GM18505 (cell line): ENCODE measurements at regions not wholly inside any gene's neighbourhood (a gene's known extent, or its start where the extent isn't known, plus 50 kb on each side); places are given as distances from the start of the nearest gene placed in this dataset.
"Not testable (repeated sequence)": the region's sequence is repeated elsewhere in the genome, so short reads cannot be mapped to it uniquely, and the experiment has no call there.

Source experiments
- ATAC-seq: cut with Tn5 transposase; IDR thresholded peaks from one replicate; pipeline ENCODE4 v1.9.1; 2021; ENCODE audit not compliant: unreplicated experiment
- POLR2A ChIP-seq: IDR thresholded peaks from 4 replicates; pipeline ENCODE4 v1.6.1; 2011; ENCODE audit warnings: borderline replicate concordance; ENCODE audit not compliant: insufficient read depth, insufficient read length; ENCODE audit errors: extremely low read depth

DNA sequence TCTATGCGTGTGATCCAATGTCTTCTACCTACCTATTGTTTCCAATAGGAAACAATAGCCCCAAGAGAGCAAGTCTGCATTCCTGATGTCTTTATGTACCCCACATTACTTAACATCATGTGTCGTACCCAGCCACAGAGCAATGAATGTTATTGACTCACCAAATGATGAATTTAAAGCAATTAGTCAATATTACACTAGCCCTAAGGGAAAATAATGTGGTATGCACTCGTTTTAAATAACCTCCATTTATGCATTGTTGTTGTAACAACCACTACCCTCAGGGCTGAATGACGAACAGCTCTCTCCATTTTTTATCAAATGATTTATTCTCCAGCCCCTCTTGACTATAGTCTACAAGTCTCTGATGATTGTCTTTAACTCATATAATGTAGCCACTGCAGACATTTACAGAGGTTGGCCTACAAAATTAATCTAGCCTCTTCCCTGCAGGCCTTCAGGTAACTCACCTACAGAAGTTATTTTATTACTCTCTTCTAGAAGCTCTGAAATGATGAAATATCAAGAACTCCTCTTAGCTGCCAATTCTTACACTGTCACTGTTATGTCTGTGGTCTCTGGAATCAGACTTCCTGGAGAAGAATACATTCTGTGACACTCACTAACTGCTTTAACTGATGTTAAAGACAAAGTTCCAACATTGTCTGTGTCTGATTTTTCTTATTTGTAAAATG lies 601.7 kb upstream of the GRIA3 start:
- ATAC-seq, result no peak
- TF ChIP-seq POLR2A, result no peak

DNA sequence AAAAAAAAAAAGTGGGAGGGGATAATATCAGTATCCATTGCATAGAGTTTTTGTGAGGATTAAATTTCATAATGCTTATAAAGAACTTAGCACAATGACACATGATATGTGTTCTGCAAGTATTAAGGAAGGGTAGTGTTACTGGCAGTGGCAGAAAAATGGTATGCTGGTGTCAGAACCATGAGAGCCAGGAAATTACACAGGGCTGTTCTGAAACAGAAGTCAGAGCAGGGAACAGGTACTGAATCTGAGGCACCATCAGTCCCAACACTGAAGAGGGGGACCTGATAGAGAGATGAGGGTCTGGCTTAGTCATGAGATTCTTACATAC lies 601.1 kb upstream of the GRIA3 start:
- no peak for TF ChIP-seq POLR2A
- no peak for ATAC-seq

DNA sequence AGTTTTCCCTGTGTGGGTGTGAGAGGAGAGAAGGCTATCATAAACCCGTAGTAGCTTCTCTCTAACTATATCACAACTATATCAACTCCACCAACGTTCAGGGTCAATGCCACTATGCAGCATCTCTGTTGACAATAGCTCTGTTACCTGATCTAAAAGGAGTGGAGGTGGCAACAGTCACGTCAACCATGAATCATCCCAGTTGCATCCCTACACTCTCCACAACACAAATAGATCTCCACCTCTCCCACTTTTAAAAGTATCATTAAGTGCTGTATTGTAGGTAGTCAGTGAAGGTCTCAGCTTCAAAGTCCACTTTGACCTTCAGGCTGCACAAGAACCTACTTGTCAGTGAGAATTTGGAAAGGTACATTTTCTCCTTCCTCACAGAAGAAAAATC lies 600.5 kb upstream of the GRIA3 start:
- TF ChIP-seq POLR2A, result no peak
- ATAC-seq, result no peak

DNA sequence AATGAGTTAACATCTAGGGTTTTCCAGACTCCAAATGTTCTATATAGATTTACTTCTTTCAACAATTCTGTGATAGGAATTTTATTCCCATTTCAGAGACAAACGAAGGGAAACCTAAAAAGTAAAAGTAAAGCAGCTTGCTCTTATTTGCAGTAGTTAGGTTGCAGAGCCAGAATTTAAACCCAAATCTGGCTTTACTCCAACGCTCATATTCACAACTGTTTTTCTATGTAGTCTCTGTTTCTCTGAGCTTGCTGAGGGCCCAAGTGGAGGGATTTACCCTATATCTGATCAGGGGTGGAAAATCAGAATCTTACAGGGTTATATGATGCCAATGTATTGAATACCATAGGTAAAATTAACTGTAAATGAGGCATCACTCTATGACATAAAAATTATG lies 599.1 kb upstream of the GRIA3 start:
- no peak for ATAC-seq
- no peak for TF ChIP-seq POLR2A

DNA sequence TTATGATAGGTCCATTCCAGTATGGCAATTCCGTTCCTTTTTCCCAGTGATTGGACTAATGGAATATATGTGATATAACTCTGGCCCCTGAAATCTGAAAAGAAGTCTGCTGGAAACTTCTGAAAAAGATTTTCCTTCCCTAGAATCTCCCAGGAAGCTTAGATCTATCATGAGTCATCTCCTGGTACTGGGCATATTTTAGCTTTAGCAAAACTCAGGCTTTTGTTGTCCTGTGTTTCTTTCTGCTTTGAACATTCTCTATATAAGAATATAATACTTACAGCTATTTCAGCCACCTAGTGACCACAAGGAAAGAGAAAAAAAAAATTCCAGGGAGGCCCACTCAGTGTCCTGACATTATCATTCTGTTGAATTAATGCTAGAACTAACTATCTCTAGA lies 597.2 kb upstream of the GRIA3 start:
- no peak for TF ChIP-seq POLR2A
- no peak for ATAC-seq

DNA sequence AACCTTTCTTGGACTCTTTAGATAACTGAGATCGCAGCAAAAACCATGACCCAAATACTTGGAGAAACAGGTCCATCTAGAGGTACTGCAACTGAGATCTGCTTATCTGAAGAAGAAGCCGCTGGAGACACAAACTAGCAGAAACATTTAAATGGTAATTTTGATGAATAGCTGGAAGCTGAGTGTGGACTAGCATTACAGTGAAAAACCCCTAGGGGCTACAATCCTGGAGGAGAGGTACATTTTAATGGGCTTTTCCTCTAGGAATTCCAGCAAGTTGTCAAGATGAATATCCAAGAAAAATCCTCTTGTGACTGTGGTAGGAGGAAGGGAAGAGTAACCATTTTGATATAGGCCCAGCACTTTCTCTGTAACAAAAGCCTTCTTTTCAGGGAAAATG lies 592.5 kb upstream of the GRIA3 start:
- ATAC-seq, result no peak
- no peak for TF ChIP-seq POLR2A

DNA sequence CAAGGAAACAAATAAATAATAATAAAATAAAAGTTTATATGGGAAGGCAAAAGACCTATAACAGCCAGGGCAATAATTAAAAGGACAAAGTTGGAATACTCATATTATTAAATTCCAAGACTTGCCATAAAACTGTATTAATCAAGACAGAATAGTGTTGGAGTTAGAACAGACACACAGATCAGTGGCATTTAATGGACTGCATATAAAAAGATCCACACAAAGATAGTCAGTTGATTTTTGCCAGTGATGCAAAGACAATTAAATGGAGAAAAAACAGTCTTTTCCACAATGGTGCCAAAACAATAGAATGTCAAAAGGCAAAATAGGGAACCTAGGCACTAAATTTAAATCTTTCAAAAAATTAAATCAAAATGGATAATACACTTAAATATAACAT lies 587.1 kb upstream of the GRIA3 start:
- no peak for ATAC-seq
- no peak for TF ChIP-seq POLR2A

DNA sequence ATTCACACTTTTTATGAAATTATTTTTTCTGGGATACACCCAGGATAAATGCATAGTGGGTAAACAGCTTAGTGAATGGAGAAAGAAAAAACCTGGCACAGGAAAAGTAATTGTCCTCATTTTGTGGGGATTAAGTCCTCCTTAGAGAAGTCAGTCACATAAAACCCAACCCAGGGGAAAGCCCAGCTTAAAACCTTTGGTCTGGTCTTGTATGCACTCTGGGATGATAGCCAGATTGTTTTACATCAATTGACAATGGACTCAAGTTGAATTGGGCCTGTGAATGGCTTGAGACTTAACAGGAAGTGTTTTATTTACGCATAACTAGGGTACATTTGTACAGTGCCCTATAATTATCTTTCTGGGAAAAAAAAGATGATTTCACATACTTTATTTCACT lies 561.3 kb upstream of the GRIA3 start:
- TF ChIP-seq POLR2A, result no peak
- ATAC-seq, result no peak

DNA sequence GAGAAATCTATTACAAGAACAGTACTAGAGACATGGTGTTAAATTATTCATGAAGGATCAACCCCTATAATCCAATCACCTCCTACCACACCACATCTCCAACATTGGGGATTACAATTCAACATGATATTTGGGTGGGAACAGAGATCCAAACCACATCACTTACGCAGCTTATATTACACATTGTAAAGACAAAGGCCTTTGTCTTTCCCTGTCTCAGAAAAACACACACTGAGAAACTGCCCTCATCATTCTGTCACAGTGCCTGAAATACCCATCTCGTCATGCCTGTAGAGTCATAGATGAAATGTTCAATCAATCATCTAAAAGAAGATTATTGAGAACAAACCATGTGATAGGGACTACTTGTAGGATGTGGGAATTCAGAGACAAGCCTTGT lies 558.8 kb upstream of the GRIA3 start:
- no peak for ATAC-seq
- TF ChIP-seq POLR2A, result no peak

DNA sequence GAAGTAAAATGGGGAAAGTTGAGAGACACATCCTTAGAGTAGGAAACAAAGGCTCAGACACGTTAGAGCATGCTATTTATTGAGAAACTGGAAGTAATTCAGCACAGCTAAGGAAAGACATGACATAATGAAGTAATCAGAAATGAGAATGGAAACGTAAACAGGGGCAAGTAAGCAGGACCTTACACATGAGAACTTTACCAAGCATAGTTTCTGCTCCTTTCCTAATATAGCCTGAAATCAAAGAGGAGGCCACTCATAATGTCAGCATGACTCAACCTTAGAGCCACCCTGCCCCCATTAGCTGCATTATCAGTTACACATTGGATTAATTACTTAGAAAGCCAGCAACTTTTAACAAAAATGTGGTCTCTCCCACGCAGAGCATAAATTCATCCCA lies 558.3 kb upstream of the GRIA3 start:
- ATAC-seq, result no peak
- TF ChIP-seq POLR2A, result no peak

DNA sequence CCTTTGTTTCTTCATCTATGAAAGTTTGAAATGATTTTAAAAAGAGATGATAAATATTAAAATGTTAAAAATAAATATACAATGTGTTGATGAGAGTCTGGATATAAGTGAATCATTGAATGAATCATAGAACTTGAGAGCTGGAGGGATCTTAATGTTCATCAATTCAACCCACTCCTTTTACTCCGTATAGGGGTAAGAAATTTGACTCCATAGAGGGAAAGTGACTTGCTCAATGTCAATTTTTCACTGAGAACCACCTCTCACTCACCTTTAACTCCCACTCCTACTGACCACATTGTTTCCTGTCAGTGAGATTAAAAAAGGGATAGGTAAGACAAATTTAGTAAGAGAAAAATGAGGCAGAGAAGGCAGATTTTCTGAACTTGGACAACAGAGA lies 557.2 kb upstream of the GRIA3 start:
- TF ChIP-seq POLR2A, result no peak

DNA sequence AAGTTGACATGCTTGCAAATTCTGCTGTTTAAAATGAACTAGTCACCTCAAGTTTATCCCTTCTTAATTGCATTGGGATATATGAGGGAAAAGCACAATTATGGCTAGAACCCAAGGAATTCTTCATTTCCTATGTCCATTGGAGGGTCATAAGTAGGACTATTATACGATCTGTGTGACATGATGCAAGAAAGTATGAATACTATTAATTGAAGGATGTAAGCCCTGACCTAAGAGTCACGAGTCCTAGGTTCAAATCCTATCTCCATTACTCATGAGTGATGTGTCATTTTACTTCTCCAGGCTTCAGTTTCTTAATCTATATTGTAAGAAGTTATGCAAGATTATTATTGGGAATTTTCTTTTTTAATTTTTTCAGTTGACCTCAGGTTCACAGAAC lies 542.9 kb upstream of the GRIA3 start:
- no peak for ATAC-seq
- TF ChIP-seq POLR2A, result no peak

More for the DNA sequence above, 557.2 kb upstream of the GRIA3 start:
- no peak for ATAC-seq

DNA sequence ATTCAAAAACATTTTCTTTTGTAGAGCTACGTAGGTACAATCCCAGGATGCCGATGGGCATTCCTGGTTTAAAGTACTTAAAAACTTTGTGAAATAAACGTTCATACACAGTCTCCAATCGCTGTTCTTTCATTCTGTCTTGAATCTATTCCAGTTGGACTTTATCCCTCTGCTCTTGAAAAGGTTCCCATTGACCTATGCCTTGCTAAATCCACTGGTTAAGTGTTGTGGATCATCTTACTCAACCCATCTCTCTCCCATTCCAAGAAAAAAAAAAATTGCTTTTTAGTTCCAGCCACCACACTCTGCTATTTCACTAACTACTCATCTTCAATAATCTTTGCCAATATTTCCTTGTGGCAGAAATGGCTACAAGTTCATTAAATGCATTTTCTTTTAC lies 542.3 kb upstream of the GRIA3 start:
- no peak for TF ChIP-seq POLR2A
- ATAC-seq, result no peak

DNA sequence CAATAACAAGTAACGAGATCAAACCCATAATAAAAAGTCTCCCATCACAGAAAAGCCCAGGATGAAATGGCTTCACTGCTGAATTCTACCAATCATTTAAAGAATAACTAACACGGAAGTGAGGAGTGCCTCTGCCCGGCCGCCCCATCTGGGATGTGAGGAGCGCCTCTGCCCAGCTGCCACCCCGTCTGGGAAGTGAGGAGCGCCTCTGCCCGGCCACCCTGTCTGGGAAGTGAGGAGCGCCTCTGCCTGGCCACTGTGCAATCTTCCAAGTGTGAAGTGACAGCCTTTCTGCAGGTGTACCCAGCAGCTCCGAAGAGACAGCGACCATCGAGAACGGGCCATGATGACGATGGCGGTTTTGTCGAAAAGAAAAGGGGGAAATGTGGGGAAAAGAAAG lies 528.8 kb upstream of the GRIA3 start:
- not testable (repeated sequence) for ATAC-seq

DNA sequence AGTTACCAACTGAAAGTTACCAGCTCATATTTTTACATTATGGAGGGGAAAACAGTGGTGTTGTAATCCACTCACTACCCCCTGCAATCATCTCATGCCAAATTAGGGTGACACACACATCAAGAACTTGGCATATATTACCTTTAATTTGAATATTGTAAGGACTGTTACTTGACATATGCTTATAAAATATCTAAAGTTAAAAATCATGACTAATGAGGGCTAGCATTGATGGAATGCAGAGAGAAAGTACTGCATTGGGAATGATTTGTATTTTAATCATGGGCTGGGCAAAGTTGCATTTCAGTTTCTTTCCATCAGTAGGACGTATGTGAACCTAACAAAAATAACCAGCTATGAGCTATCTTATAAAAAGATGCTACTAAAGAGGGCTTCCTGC lies 517.5 kb upstream of the GRIA3 start:
- TF ChIP-seq POLR2A, result no peak
- no peak for ATAC-seq
